Adrenal gland (tissue), 5 donors: ENCODE measurements at regions not wholly inside any gene's neighbourhood (a gene's known extent, or its start where the extent isn't known, plus 50 kb on each side); places are given as distances from the start of the nearest gene placed in this dataset.

Source experiments
- CTCF ChIP-seq, 6 experiments: fragments of 450-650 bp in 4 of 6; fragments of 200-600 bp in 2 of 6; sonication (generic) in 1 of 6; IDR thresholded peaks; 1 replicate in 5 of 6; 2 replicates in 1 of 6; pipeline versions ENCODE4 v1.5.1 to v1.8.0; 2016 to 2021; ENCODE audit warnings: antibody characterized with exemption in 6 of 6, mild to moderate bottlenecking in 2 of 6, moderate library complexity in 1 of 6
- POLR2A ChIP-seq, 2 donors: fragments of 450-650 bp; IDR thresholded peaks; one replicate each; pipeline ENCODE4 v1.6.1; 2017; ENCODE audit warnings: antibody characterized with exemption in 2 of 2, mild to moderate bottlenecking in 2 of 2, moderate library complexity in 1 of 2
- donor health status: DM: no; HTN: no; CAD: no.

GRCh38 chr7:149690688-149691446 lies 82.5 kb downstream of the ZNF467 start:
- TF ChIP-seq CTCF (IDR thresholded peaks at IDR 0.05) (no peak), POLR2A (IDR thresholded peaks at IDR 0.05) (no peak)
